DOHH2 (cell line): ENCODE measurements at regions not wholly inside any gene's neighbourhood (a gene's known extent, or its start where the extent isn't known, plus 50 kb on each side); places are given as distances from the start of the nearest gene placed in this dataset.

Experiments used
- H3F3A ChIP-seq: fragments of 200-600 bp; sonication (generic), shearing (Covaris generic); 2 replicates; pipeline ENCODE4 v1.6.0; 2016; ENCODE audit warnings: antibody characterized with exemption, mild to moderate bottlenecking; ENCODE audit not compliant: control insufficient read depth, insufficient read depth
- H3K27ac ChIP-seq: fragments of 200-600 bp; sonication (generic); 2 replicates; pipeline ENCODE4 v1.5.1; 2014; ENCODE audit warnings: low read depth, mild to moderate bottlenecking, low read length, moderate library complexity
- H3K27me3 ChIP-seq: fragments of 200-600 bp; sonication (generic); 2 replicates; pipeline ENCODE4 v1.6.1; 2014; ENCODE audit warnings: mild to moderate bottlenecking, low read length, mixed read lengths; ENCODE audit not compliant: control insufficient read depth
- H3K36me3 ChIP-seq: fragments of 200-600 bp; sonication (generic); 2 replicates; pipeline ENCODE4 v1.6.1; 2014; ENCODE audit warnings: mild to moderate bottlenecking, low read length, moderate library complexity, mixed read lengths; ENCODE audit not compliant: control insufficient read depth
- H3K4me1 ChIP-seq: fragments of 200-600 bp; sonication (generic); 2 replicates; pipeline ENCODE4 v1.6.1; 2014; ENCODE audit warnings: mild to moderate bottlenecking, low read length, mixed read lengths; ENCODE audit not compliant: control insufficient read depth
- H3K4me2 ChIP-seq: fragments of 200-600 bp; sonication (generic); 2 replicates; pipeline ENCODE4 v1.6.0; 2014; ENCODE audit warnings: mild to moderate bottlenecking, low read length, moderate library complexity
- H3K4me3 ChIP-seq: fragments of 200-600 bp; sonication (generic); 2 replicates; pipeline ENCODE4 v1.5.1; 2014; ENCODE audit warnings: mild to moderate bottlenecking, low read length, mixed read lengths
- H3K79me2 ChIP-seq: fragments of 200-600 bp; sonication (generic); 2 replicates; pipeline ENCODE4 v1.6.1; 2014; ENCODE audit warnings: mild to moderate bottlenecking, low read length, mixed read lengths; ENCODE audit not compliant: control insufficient read depth
- H3K9me2 ChIP-seq: fragments of 200-600 bp; sonication (generic); replicated peaks from 2 replicates; pipeline ENCODE4 v1.6.1; 2014; ENCODE audit warnings: mild to moderate bottlenecking, low read length, mixed read lengths; ENCODE audit not compliant: control insufficient read depth
- H3K9me3 ChIP-seq: fragments of 200-600 bp; sonication (generic); 2 replicates; pipeline ENCODE4 v1.6.1; 2014; ENCODE audit warnings: antibody characterized with exemption, low read length, mixed read lengths; ENCODE audit not compliant: control insufficient read depth, insufficient read depth
- H4K20me1 ChIP-seq: fragments of 200-600 bp; sonication (generic); 2 replicates; pipeline ENCODE4 v1.6.0; 2014; ENCODE audit warnings: low read depth, mild to moderate bottlenecking, antibody characterized with exemption, low read length, moderate library complexity; ENCODE audit not compliant: control insufficient read depth, insufficient read depth
- EZH2phosphoT487 ChIP-seq: fragments of 200-600 bp; sonication (generic); IDR thresholded peaks from 2 replicates; pipeline ENCODE4 v1.6.1; 2017; ENCODE audit warnings: borderline replicate concordance, mild to moderate bottlenecking, antibody characterized with exemption, low read length, moderate library complexity, mixed read lengths
- TF ChIP-seq, protein P1 (sequence below): fragments of 200-600 bp; sonication (generic); IDR thresholded peaks from one replicate; pipeline ENCODE4 v1.5.1; 2014; ENCODE audit warnings: antibody characterized with exemption, mild to moderate bottlenecking, low read depth, low read length; ENCODE audit not compliant: poor library complexity, severe bottlenecking

DNA sequence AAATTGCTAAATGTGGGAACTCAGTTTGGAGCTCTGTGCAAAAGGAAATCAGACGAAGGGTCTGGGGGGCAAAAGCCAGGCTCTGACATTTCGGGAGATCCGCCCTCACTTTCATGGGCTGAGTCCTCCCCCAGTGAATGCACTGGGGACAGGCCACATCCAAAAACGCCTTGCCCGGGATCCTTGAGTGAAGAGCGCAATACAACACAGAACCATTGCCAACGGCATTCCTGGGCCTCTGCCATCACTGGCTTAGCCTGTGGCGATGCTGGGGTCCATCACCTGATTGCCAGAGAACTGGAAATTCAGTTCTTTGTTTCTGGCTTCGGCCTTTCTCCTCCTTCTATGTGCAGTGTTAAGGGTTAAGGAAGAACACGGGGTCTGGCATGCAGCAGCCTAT, 297.9 kb downstream of the SHANK2 start:
- Histone ChIP-seq H3K36me3 (no peaks in the 10 kb centered on the region), H4K20me1 (no peaks in the 10 kb centered on the region)
- TF ChIP-seq, protein P1, sequence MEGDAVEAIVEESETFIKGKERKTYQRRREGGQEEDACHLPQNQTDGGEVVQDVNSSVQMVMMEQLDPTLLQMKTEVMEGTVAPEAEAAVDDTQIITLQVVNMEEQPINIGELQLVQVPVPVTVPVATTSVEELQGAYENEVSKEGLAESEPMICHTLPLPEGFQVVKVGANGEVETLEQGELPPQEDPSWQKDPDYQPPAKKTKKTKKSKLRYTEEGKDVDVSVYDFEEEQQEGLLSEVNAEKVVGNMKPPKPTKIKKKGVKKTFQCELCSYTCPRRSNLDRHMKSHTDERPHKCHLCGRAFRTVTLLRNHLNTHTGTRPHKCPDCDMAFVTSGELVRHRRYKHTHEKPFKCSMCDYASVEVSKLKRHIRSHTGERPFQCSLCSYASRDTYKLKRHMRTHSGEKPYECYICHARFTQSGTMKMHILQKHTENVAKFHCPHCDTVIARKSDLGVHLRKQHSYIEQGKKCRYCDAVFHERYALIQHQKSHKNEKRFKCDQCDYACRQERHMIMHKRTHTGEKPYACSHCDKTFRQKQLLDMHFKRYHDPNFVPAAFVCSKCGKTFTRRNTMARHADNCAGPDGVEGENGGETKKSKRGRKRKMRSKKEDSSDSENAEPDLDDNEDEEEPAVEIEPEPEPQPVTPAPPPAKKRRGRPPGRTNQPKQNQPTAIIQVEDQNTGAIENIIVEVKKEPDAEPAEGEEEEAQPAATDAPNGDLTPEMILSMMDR: no peak
- TF ChIP-seq EZH2phosphoT487: no peak

More for the DNA sequence above, 297.9 kb downstream of the SHANK2 start:
- Histone ChIP-seq H3K79me2 (no peaks in the 10 kb centered on the region), H3K4me1 (no peaks in the 10 kb centered on the region), H3F3A (no peaks in the 10 kb centered on the region), H3K27me3 (no peaks in the 10 kb centered on the region), H3K27ac (no peak overlapping the region), H3K9me2 (no peaks in the 10 kb centered on the region), H3K9me3 (peaks cover 4% of the 10 kb centered on the region; the same call in 1 of the 2 replicates), H3K4me2 (no peak overlapping the region), H3K4me3 (no peak overlapping the region)
